GM18517 (cell line): ENCODE measurements at regions not wholly inside any gene's neighbourhood (a gene's known extent, or its start where the extent isn't known, plus 50 kb on each side); places are given as distances from the start of the nearest gene placed in this dataset.

ENCODE experiments used
- ATAC-seq: cut with Tn5 transposase; IDR thresholded peaks from one replicate; pipeline ENCODE4 v1.9.1; 2021; ENCODE audit warnings: mild to moderate bottlenecking, moderate library complexity; ENCODE audit not compliant: unreplicated experiment

DNA sequence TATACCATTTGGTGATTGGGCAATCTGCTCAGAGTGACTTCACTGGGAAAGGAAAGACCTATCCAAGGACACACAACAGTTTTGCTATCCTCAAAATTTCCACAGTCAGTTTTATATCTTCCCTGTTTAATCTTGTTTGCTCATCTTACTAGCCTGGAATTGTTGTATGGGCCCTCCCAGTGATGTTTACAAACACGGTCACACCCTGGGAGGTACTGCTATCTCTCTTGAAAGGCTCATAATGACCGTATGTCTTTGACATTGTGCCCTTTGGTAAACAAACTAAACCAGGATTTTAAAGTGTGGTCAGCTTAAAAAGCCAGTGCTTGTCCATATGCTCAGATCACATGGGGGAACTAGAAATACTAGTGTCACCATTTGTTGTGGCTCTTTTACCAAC lies 277.0 kb downstream of the CDH2 start:
- no peak for ATAC-seq

DNA sequence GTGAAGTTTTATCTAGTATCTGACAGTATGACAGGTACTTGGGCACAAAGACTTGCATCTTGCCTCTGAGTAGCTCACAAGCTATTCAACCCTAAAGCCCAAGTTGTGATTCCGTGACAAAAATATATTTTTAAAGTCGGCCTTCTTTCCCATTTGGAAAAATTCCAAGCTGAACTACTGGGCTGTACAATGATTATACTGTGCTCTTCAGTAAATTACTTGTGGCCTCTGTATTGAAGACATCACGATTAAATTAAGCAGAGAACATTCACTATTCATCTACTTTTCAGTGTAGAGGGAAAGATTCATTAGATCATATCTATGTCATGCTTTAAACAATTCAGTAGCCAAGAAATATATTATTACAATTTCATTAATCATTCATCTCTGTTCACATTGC lies 282.2 kb downstream of the CDH2 start:
- no peak for ATAC-seq

DNA sequence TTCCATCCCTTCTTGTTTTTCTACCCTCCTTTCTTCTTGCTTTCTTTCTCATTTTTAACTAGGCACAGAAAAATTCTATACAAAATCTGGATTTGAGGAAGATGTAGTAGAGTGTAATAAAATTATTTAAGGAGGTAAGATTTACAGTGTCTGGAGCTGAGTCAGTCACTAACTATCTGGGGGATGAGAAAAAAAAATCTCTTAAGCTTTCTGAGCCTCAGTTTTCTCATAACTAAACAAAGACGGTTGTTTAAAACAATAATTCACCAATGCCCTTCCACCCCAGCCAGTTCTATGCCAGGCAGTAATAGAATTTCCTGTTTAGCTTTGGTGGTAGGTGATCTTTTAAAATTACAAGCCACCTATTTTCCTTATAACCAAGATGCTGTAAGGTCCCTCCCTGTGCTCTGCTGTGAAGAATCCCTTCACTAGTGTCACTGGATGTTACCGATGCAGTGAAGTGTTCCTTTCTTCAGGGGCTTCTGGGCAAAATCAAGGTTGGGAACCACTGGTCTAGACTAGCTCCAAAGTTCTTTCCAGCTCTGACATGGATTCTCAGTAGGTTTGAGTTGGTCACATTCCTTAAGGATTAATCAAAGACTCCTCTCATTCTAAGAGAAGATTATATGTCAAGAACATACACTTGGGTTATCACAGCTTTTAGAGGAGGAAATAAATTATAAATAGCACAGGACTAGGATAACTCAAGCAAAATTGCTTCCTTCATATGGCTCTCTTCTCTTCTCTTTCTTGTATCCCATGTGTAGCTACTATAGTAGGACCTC lies 289.0 kb downstream of the CDH2 start:
- no peak for ATAC-seq

DNA sequence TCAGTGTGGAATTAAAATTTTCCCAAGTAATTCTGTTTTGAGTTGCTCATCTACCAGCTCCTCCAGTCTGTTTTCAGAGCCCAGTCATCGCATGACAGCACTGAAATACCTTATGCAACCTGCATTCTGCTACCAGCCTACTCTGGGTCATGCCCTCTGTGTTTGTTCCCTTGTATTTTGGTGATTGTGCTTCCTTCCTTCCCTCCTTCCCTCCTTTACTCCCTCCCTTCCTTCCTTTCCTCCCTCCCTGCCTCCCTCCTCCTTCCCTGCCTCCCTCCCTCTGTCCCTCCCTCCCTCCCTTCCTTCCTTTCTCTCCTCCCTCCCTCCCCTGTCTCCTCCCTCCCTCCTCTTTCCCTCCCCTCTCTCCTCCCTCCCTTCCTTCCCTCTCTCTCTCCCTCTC lies 289.6 kb downstream of the CDH2 start:
- no peak for ATAC-seq

DNA sequence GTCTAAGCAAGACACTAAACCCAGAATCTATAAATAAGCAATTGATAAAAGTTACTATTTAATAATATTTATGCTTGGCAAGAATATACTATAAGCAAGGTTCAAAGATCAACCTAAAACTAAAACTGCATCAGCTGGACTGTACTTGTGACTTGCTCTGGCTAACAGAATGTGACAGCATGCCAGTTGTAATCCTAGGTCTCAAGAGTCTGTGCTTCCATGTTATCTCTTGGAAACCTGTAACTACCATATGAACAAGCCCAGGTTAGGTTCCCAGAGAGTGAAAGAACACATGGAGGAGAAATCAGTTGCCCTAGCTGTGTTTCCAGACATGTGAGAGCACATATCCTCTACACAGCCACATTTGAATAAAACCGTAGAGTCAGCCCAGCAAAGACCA lies 297.4 kb downstream of the CDH2 start:
- ATAC-seq = no peak

DNA sequence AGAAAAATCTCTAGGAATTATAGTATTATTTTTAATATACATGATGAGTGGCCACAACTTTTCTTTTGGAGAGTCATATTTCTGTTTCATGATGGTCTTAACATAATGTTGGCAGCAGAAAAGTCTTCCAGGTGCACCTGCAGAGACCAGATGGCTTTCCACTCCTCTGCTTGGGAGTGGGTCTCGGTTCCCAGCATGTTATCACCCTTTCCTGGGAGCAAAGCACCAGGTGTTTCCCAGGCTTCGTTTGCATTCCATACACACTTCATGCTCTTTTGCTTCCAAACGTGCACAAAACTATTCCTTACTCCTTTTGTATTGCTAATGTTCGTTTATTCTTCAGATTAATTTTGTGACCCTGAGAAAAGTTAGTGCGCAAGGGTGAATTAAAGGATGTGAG lies 305.2 kb downstream of the CDH2 start:
- ATAC-seq = no peak

DNA sequence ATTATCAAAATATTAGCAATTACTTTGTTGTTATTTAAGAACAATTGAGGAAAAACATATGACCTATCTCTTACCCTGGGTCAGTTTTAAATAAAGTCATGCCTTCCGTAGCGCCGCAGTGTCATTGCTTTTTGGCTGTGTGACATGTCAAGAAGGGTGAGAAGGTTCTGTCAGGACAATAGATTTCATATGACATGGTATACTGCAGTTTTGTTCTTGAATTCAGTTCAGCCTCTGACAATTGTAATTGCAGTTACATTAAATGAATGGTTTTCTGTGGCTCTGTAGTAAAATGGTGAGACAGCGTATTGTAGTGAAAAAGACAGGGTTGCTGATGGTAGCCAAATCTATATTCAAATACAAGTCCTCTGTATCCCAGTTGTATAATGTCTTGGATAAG lies 307.2 kb downstream of the CDH2 start:
- ATAC-seq = no peak

DNA sequence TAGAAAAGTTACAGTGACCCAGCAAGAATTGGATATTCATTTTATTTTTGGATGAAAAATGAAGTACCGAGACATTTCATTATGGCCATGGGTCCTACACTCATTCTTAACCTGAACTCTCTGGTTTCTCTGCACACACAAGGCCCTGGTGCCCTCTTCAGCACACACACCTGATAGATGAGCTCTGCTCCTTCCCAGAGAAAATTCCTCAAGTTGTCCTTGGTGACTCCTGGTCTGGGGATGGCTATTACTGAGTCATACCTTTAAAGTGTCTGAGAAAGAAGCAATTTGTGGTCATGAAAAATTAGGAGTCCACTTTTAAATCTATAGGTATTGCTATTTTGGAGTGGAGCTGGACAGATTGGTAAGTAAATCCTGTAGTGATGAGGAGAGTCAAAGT lies 311.5 kb downstream of the CDH2 start:
- ATAC-seq = no peak

DNA sequence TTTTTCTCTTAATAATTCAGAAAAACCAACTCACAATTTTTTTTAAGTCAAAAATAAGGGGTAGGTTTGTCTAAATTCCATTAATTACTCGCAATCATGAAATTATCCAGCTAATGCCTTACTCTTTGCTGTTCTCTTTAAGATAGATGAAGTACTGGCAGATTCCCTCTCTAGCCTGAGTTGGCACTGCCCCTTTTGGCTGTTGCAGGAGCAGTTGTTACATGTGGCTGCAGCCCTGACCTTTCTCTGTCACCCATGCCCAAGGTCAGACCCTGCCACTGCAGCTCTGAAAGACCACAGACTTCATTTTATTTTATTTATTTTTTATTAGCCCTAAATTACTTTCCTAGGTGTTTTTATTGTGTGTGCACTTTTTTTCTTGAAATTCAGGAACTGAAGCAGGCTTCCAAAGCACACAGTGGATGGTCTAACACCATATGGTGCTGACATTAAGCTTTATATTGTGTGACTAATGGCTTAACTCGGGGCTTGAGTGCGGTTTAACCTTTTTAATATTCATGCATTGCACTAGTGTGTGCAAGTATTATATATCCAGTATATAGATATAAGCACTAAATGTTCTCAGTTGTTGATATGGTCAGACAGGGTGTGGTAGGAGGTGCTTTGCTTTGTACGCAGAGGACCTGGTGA lies 313.0 kb downstream of the CDH2 start:
- ATAC-seq = no peak

DNA sequence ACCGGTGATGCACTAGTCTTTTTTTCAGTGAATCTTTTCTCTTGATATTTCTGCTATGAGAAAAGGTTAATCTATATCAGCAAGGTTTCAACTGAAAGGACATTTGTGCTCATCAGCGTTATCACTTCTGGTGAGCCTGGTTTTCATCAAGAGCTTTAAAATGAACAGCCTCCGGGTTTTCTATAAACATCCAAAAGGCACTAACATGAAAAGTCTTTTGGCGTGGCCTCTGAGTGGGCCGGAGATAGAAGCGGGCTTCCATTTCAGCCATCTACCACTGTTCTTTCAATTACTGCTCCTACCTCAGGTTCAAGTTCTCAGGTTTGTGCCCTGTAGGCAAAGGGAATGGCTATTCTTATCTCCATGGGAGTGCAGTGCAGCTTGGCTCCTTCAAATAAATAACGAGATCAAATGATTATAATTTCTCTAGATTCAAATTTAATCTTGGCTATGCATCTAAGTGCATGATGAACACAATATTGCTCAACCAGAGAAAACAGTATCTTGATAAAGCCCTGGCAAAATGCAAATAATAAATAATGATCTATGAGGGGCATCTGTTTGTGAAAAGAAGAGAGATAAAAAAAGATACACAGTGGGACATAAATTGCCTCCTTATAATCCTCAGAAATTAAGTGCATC lies 314.8 kb downstream of the CDH2 start:
- ATAC-seq = no peak

DNA sequence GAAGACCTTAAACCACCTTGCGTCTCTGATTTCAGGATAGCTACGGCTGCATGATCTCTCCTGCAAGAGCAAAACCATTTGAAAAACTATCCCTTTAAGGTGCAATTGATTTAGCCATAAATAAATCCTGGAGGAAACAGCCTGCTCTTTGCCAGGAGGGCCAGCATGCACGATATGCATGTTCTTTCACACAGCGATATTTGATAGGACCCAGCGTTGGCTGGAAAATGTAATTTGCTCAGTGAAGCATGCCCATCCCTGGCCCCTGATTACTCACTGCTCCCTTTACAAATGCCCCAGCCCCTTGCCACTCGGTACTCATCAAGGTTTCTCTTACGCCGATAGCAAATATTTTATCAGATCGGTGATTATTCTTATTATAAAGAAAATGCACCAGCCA lies 315.4 kb downstream of the CDH2 start:
- no peak for ATAC-seq

DNA sequence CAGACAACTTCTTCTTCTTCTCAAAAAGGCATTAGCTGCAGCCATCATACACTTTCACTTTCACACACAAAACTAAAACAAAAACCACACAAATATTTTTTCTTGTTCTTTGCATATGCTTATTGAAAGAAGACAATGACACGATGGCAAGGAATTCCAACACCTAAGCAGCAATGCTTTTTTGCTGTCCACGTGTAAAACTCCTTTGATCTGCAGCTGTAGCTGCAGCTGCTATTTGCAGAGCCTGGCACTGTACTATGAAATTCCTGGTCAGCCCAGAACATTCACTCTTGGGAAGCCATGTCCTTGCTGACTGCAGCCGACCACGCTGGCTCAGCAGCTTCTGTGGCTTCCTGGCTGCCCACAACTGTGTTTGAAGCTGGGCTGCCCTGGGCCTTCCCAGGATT lies 316.2 kb downstream of the CDH2 start:
- no peak for ATAC-seq

DNA sequence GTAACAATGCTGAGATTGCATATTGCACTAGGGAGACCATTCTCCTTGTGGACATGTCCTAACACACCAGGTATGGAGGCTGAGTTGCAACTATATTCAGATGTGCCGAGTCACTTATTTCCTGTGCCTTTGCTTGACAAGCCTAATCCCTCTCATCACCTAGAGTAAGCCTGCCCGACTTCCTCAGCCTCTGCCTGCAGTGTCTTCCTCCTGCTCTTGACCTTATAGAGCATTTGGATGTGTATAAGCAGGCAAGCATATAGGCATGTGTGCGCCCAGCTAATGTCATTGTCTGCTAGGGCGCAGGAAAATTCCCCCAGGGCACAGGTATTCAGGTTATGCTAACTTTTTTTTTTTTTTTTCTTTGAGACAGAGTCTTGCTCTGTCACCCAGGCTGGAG lies 316.9 kb downstream of the CDH2 start:
- no peak for ATAC-seq

DNA sequence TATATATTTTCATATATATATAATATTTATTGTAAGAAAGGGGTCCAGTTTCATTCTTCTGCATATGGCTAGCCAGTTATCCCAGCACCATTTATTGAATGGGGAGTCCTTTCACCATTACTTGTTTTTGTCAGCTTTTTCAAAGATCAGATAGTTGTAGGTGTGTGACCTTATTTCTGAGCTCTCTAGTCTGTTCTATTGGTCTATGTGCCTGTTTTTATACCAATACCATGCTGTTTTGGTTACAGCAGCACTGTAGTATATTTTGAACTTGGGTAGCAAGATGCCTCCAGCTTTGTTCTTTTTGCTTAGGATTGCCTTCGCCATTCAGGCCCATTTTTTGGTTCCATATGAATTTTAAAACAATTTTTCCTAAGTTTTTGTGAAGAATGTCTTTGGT lies 320.1 kb downstream of the CDH2 start:
- ATAC-seq = no peak

DNA sequence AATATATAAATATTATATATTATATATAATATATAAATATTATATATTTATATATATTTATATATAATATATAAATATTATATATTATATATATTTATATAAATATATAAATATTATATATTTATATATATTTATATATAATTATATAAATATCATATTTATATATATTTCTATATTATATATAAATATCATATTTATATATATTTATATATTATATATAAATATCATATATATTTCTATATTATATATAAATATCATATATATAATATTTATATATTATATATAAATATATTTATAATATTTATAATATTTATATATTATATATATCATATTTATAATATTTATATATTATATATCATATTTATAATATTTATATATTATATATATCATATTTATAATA lies 321.4 kb downstream of the CDH2 start:
- no peak for ATAC-seq

DNA sequence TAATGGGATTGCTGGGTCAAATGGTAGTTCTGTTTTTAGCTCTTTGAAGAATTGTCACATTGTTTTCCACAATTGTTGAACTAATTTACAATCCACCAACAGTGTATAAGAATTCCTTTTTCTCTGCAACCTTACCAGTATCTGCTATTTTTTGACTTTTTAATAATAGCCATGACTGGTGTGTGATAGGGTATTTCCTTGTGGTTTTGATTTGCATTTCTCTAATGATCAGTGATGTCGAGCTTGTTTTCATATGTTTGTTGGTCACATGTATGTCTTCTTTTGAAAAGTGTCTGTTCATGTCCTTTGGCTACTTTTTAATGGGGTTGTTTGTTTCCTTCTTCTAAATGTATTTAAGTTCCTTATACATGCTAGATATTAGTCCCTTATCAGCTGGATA lies 322.3 kb downstream of the CDH2 start:
- ATAC-seq = no peak

DNA sequence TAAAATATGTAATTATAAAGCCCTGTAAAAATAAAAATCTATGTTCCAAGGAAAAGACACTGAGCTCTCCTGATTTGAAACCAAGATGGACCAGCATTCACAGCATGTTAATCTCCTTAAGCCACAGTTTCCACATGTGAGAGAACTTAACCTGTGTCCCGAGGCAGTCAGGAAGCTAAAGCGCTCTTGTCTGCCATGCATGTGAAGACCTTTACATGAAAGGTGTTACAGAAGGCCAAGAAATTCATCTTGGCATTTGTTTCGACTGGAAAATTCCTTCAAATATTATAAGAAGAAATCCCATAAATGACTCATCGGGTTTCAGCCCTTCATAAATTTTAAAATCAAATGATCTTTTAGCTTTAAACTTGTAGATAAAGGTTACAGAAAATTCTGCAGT lies 328.6 kb downstream of the CDH2 start:
- ATAC-seq = no peak

DNA sequence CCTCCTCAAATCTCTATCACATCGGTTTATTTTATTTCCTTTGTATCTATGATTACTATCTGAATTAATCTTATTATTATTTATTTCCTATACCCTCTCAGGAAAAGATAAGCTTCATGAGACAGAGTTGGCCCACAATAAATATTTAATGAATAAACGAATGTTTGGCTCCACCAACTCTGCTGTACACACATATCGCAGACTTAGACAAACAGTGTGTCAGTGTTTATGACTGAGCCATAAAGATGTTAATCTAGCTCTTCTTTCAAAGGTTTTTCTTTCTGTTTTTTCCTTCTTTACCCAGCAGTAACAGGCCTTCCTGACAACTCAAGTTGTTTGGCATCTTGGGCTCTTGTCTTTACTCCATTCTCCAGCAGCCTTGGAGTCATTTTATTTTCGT lies 329.5 kb downstream of the CDH2 start:
- ATAC-seq = no peak

DNA sequence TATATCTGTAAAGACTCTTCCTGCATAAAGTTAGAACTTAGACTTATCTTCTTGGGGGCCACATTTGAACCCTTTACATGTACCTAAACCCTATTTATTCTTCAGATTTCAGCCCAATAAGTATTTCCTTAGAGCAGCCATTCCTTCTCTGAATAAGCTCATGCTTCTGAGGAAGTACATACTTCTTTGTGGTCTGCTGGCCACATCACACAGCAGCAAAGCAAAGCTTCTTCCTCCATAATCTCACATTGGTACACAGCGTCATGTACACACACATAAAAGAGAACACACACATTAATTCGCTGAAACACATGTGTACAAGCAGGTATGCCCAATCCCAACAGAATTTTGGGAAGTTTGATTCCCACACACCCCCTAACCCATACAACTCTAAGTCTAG lies 331.0 kb downstream of the CDH2 start:
- no peak for ATAC-seq

DNA sequence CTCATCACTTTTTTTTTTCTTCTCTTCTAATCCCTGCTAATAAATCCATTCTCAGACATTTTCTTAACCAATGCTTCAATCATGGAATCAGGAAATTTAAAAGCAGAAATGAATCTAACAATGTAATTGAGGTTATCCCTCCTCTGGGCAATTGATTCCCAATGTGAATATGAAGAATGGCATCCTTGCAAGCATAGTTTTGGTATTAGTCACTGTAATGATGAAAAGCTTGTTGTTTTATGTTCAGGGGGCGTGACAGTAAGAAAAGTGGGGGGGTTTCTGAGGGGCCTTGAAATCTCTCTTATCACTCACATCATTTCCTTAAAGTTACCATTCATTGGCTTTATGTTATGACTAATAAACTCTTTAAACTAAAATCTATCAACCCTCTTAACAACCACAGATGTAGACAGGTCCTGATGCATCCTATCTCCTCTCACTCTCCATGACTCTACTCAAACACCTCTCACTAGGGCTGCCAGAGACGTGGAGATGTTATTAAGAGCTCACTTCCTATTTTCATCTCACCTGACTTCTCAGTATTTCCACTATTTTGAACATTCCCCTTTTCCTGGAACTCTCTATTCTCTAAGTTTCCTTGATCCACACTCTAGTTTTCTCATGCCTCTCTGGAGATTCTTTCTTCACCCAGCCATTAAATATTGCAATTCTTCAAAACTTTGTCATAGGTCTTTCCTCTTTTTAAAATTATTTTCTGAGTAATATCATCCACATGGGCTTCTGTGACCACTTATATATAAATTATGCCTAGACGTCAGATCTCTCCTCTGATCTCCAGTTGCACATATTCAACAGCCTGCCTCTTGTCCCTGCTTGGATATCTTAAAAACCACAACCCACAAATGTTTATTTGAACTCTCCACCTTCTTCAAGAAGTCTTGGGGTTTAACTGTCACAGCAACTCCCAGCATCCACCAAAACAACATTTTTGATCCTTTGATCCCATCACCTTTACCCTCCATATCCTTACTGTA lies 332.9 kb downstream of the CDH2 start:
- no peak for ATAC-seq

DNA sequence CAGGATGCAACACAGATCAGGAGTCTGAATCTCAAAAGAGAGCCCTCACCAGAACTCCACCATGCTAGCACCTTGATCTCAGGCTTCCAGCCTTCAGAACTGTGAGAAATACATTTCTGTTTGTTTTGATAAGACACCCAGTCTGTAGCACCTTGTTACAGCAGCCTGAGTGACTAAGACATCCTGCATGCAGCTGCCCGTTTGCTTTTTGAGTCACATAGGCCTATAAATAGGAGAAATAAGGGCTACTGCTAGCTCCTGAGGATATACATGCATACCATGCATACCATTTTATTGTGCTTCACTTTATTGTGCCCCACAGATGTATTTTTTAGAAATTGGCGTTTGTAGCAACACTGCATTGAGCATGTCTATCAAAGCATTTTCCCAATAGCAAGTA lies 337.8 kb downstream of the CDH2 start:
- ATAC-seq = no peak
